SK-N-SH (cell line): ENCODE measurements at regions not wholly inside any gene's neighbourhood (a gene's known extent, or its start where the extent isn't known, plus 50 kb on each side); places are given as distances from the start of the nearest gene placed in this dataset.

ENCODE experiments used
- CTCF ChIA-PET: fragments of 300-600, 350-600 bp; formaldehyde crosslinking; extraction: SDS; loops from one replicate; lab custom pipeline; 2021; lab: Yijun Ruan, JAX
- POLR2A ChIA-PET: fragments of 350-600 bp; sonication (Branson Sonifier 250); formaldehyde crosslinking; extraction: SDS; loops from one replicate; lab custom pipeline; 2020; ENCODE audit warnings: antibody characterized with exemption, inconsistent platforms; lab: Yijun Ruan, JAX
- DNase-seq: peaks from one replicate; pipeline ENCODE4 v3.0.0; 2012
- H2AFZ ChIP-seq: fragments of 200-600 bp; sonication (generic); 2 replicates; pipeline ENCODE4 v1.8.1; 2016; ENCODE audit warnings: antibody characterized with exemption, mild to moderate bottlenecking, low read depth
- H3F3A ChIP-seq: fragments of 200-600 bp; sonication (generic); replicated peaks from 2 replicates; pipeline ENCODE3; 2016; ENCODE audit warnings: antibody characterized with exemption, mild to moderate bottlenecking; ENCODE audit not compliant: insufficient read depth
- H3K27ac ChIP-seq, 2 experiments: fragments of 200-500 bp in 1 of 2; fragments of 200-600 bp in 1 of 2; sonication (Bioruptor generic) in 1 of 2; sonication (generic), shearing (Covaris generic) in 1 of 2; 2 replicates each; pipeline versions ENCODE4 v1.5.1 to v1.6.1; 2014 to 2016; ENCODE audit warnings: low read depth in 2 of 2, inconsistent platforms in 1 of 2, low read length in 1 of 2, mild to moderate bottlenecking in 1 of 2, mixed read lengths in 1 of 2
- H3K27me3 ChIP-seq: fragments of 200-600 bp; sonication (generic), shearing (Covaris generic); 2 replicates; pipeline ENCODE4 v1.6.1; 2016; ENCODE audit warnings: mixed run types; ENCODE audit not compliant: insufficient read depth
- H3K36me3 ChIP-seq, 2 experiments: fragments of 200-500 bp in 1 of 2; fragments of 200-600 bp in 1 of 2; sonication (Bioruptor generic) in 1 of 2; sonication (generic) in 1 of 2; replicated peaks in 1 of 2; 2 replicates each; pipeline versions ENCODE3 to v1.5.1; 2014 to 2016; ENCODE audit warnings: low read length in 1 of 2, mild to moderate bottlenecking in 1 of 2; ENCODE audit not compliant: insufficient read depth in 2 of 2, control insufficient read depth in 1 of 2
- H3K4me1 ChIP-seq, 2 experiments: fragments of 200-500 bp in 1 of 2; fragments of 200-600 bp in 1 of 2; sonication (Bioruptor generic) in 1 of 2; sonication (generic), shearing (Covaris generic) in 1 of 2; 2 replicates each; pipeline versions ENCODE4 v1.5.1 to v1.6.1; 2014 to 2016; ENCODE audit warnings: low read depth in 1 of 2, low read length in 1 of 2, mixed run types in 1 of 2; ENCODE audit not compliant: insufficient read depth in 2 of 2, control insufficient read depth in 1 of 2
- H3K4me2 ChIP-seq: fragments of 200-600 bp; sonication (generic), shearing (Covaris generic); 2 replicates; pipeline ENCODE4 v1.6.1; 2017; ENCODE audit warnings: mixed run types
- H3K4me3 ChIP-seq, 2 experiments: fragments of 200-500 bp in 1 of 2; fragments of 200-600 bp in 1 of 2; sonication (Bioruptor generic) in 1 of 2; sonication (generic), shearing (Covaris generic) in 1 of 2; 2 replicates each; pipeline versions ENCODE4 v1.5.1 to v1.8.1; 2014 to 2016; ENCODE audit warnings: low read depth in 2 of 2, inconsistent platforms in 1 of 2, low read length in 1 of 2, mild to moderate bottlenecking in 1 of 2, mixed read lengths in 1 of 2, moderate library complexity in 1 of 2
- H3K79me2 ChIP-seq: fragments of 200-600 bp; sonication (generic); 2 replicates; pipeline ENCODE4 v1.8.1; 2017; ENCODE audit warnings: mild to moderate bottlenecking; ENCODE audit not compliant: insufficient read depth
- H3K9ac ChIP-seq: fragments of 200-600 bp; sonication (generic); 2 replicates; pipeline ENCODE4 v1.6.1; 2017; ENCODE audit warnings: mixed run types
- H3K9me2 ChIP-seq: fragments of 200-600 bp; sonication (generic); 2 replicates; pipeline ENCODE4 v1.6.1; 2017; ENCODE audit warnings: mixed run types
- H3K9me3 ChIP-seq: fragments of 200-600 bp; sonication (generic); 2 replicates; pipeline ENCODE4 v1.6.1; 2017; ENCODE audit warnings: mixed run types, mild to moderate bottlenecking, moderate library complexity
- H4K20me1 ChIP-seq: fragments of 200-600 bp; sonication (generic); 2 replicates; pipeline ENCODE4 v1.6.1; 2017; ENCODE audit warnings: mild to moderate bottlenecking, mixed run types; ENCODE audit not compliant: insufficient read depth
- EP300 ChIP-seq, 2 experiments: IDR thresholded peaks; 2 replicates each; pipeline versions ENCODE4 v1.4.0 to v1.6.1; 2012; ENCODE audit warnings: borderline replicate concordance in 1 of 2, low read depth in 1 of 2, low read length in 1 of 2
- EZH2phosphoT487 ChIP-seq: fragments of 200-600 bp; sonication (generic); IDR thresholded peaks from 2 replicates; pipeline ENCODE4 v1.6.1; 2017; ENCODE audit warnings: low read depth, mixed run types, mild to moderate bottlenecking, antibody characterized with exemption, moderate library complexity, borderline replicate concordance
- FOXJ3 ChIP-seq: sonication (generic); formaldehyde crosslinking; IDR thresholded peaks from 2 replicates; pipeline ENCODE4 v1.5.1; 2020; ENCODE audit warnings: mild to moderate bottlenecking, missing genetic modification reagents
- GABPA ChIP-seq: IDR thresholded peaks from 2 replicates; pipeline ENCODE4 v1.4.0; 2012; ENCODE audit warnings: low read depth, mild to moderate bottlenecking
- MXI1 ChIP-seq: IDR thresholded peaks from 2 replicates; pipeline ENCODE4 v1.6.1; 2012; ENCODE audit warnings: mild to moderate bottlenecking, low read depth, low read length, improper control_type of control experiment
- NFIC ChIP-seq: IDR thresholded peaks from 2 replicates; pipeline ENCODE4 v1.4.0; 2012; ENCODE audit warnings: borderline replicate concordance
- NRF1 ChIP-seq: IDR thresholded peaks from 2 replicates; pipeline ENCODE4 v1.6.1; 2012; ENCODE audit warnings: low read depth, mild to moderate bottlenecking, low read length
- PBX3 ChIP-seq: IDR thresholded peaks from 2 replicates; pipeline ENCODE4; 2012
- POLR2AphosphoS5 ChIP-seq: IDR thresholded peaks from 2 replicates; pipeline ENCODE4 v1.6.1; 2012; ENCODE audit warnings: low read depth, low read length
- RAD21 ChIP-seq: IDR thresholded peaks from 2 replicates; pipeline ENCODE4 v1.6.1; 2012; ENCODE audit warnings: mild to moderate bottlenecking, low read length
- RFX5 ChIP-seq: IDR thresholded peaks from 2 replicates; pipeline ENCODE4 v1.6.1; 2012; ENCODE audit warnings: mild to moderate bottlenecking, improper control_type of control experiment, low read length
- RXRA ChIP-seq: IDR thresholded peaks from 2 replicates; pipeline ENCODE4 v1.4.0; 2012; ENCODE audit warnings: low read depth, mild to moderate bottlenecking, borderline replicate concordance
- SMC3 ChIP-seq: IDR thresholded peaks from 2 replicates; pipeline ENCODE4 v1.6.1; 2012; ENCODE audit warnings: low read depth, low read length, improper control_type of control experiment
- TCF12 ChIP-seq: IDR thresholded peaks from 2 replicates; pipeline ENCODE4 v1.4.0; 2012
- TEAD4 ChIP-seq: IDR thresholded peaks from 2 replicates; pipeline ENCODE4 v1.4.0; 2012; ENCODE audit warnings: mild to moderate bottlenecking, borderline replicate concordance; ENCODE audit not compliant: insufficient read depth
- USF2 ChIP-seq: fragments of 150-350 bp; IDR thresholded peaks from 2 replicates; pipeline ENCODE4 v1.6.1; 2017; ENCODE audit warnings: antibody characterized with exemption, low read length, low read depth, borderline replicate concordance
- WGBS: methylation state at CpG from one replicate; pipeline ENCODE4 v1.1.6; 2017; ENCODE audit warnings: low lambda C conversion rate; 5-methylcytosine and 5-hydroxymethylcytosine counted together

- Histone ChIP-seq H3K9me2 (no peaks in the 10 kb centered on the region), H3K9me3 (no peaks in the 10 kb centered on the region), H3K4me3 (no peak overlapping the region), H3K36me3 (no peaks in the 10 kb centered on the region), H3K27ac (no peak overlapping the region), H3K4me1 (no peaks in the 10 kb centered on the region), H3K79me2 (no peaks in the 10 kb centered on the region), H2AFZ (no peak overlapping the region), H3F3A (no peaks in the 10 kb centered on the region), H4K20me1 (no peaks in the 10 kb centered on the region), H3K9ac (no peak overlapping the region), H3K4me2 (no peak overlapping the region), H3K27me3 (no peaks in the 10 kb centered on the region)
- CTCF ChIA-PET: no interaction called here
- 29% methylated on average over 11 of the region's 12 CpGs for WGBS
- no peak for DNase-seq
- POLR2A ChIA-PET: no interaction called here
- no peak for TF ChIP-seq MXI1
- no peak for TF ChIP-seq RFX5
- TF ChIP-seq GABPA: no peak
- TF ChIP-seq RAD21: no peak
- TF ChIP-seq EZH2phosphoT487: no peak
- no peak for TF ChIP-seq TEAD4
- no peak for TF ChIP-seq USF2
- TF ChIP-seq TCF12: no peak
These were observed 291.6 kb upstream of the PPP2R2D start for GRCh38 chr10:131609176-131609575.

GRCh38 chr10:131615150-131615549 lies 285.7 kb upstream of the PPP2R2D start:
- 24% methylated on average over 2 of the region's 2 CpGs for WGBS
- no peaks in the 10 kb centered on the region for H3F3A ChIP-seq
- H3K27ac ChIP-seq: no peak overlapping the region
- no peaks in the 10 kb centered on the region for H3K36me3 ChIP-seq
- H3K9me2 ChIP-seq: no peaks in the 10 kb centered on the region
- H3K4me3 ChIP-seq: no peak overlapping the region
- CTCF ChIA-PET: no interaction called here
- no peak overlapping the region for H2AFZ ChIP-seq
- H3K79me2 ChIP-seq: no peaks in the 10 kb centered on the region
- no peak overlapping the region for H3K4me2 ChIP-seq
- DNase-seq: no peak
- H3K9ac ChIP-seq: no peak overlapping the region
- H3K4me1 ChIP-seq: no peaks in the 10 kb centered on the region
- POLR2A ChIA-PET: no interaction called here
- TF ChIP-seq FOXJ3 (CRISPR knock-in tag) (no peak), SMC3 (no peak), PBX3 (no peak), NFIC (no peak), NRF1 (no peak), TCF12 (no peak), EP300 (IDR thresholded peaks at IDR 0.05; ENCODE audit: borderline replicate concordance in 1 of 2, low read depth in 1 of 2, low read length in 1 of 2) (no peak), POLR2AphosphoS5 (no peak), RXRA (no peak)
- TF ChIP-seq, all 33 proteins: peak for 0
- no peaks in the 10 kb centered on the region for H3K27me3 ChIP-seq
- no peaks in the 10 kb centered on the region for H4K20me1 ChIP-seq
- no peaks in the 10 kb centered on the region for H3K9me3 ChIP-seq
